GM13977 (cell line): ENCODE measurements at regions not wholly inside any gene's neighbourhood (a gene's known extent, or its start where the extent isn't known, plus 50 kb on each side); places are given as distances from the start of the nearest gene placed in this dataset.

Source experiments
- DNase-seq: peaks from one replicate; pipeline ENCODE4 v3.0.0; 2012; ENCODE audit warnings: low spot score
- in situ Hi-C: fragments of 300-500 bp; cut with MboI; formaldehyde crosslinking; loops from one replicate; pipeline ENCODE4 v1.12.0; 2022; ENCODE audit warnings: low sequenced_read_pairs, low pct_unique_long_range_greater_than_20kb, mixed read lengths, inconsistent platforms; ENCODE audit not compliant: unreplicated experiment
- TF ChIP-seq, protein P1 (sequence below): IDR thresholded peaks from 2 replicates; pipeline ENCODE4 v1.5.1; 2012; ENCODE audit warnings: mild to moderate bottlenecking, control low read depth; ENCODE audit not compliant: insufficient read depth; ENCODE audit errors: extremely low read depth, missing control alignments

DNA sequence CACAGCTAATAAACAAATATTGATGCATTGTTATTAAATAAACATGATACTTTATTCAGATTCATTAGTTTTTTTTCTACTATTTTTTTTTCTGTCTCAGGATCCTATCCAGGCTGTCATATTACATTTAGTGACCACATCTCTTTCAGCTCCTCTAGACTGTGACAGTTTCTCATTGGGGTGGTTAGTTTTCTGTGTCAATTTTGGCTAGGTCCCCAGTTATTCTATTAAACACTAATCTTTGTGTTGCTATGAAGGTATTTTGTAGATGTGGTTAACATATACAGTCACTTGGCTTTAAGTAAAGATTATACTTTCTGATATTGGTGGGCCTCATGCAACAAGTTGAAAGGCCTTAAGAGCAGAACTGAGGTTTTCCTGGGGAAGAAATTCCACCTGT lies 563.0 kb downstream of the LRRC70 start:
- TF ChIP-seq, protein P1, sequence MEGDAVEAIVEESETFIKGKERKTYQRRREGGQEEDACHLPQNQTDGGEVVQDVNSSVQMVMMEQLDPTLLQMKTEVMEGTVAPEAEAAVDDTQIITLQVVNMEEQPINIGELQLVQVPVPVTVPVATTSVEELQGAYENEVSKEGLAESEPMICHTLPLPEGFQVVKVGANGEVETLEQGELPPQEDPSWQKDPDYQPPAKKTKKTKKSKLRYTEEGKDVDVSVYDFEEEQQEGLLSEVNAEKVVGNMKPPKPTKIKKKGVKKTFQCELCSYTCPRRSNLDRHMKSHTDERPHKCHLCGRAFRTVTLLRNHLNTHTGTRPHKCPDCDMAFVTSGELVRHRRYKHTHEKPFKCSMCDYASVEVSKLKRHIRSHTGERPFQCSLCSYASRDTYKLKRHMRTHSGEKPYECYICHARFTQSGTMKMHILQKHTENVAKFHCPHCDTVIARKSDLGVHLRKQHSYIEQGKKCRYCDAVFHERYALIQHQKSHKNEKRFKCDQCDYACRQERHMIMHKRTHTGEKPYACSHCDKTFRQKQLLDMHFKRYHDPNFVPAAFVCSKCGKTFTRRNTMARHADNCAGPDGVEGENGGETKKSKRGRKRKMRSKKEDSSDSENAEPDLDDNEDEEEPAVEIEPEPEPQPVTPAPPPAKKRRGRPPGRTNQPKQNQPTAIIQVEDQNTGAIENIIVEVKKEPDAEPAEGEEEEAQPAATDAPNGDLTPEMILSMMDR, result no peak
- in situ Hi-C loops, result no loop called here
- DNase-seq, result no peak

DNA sequence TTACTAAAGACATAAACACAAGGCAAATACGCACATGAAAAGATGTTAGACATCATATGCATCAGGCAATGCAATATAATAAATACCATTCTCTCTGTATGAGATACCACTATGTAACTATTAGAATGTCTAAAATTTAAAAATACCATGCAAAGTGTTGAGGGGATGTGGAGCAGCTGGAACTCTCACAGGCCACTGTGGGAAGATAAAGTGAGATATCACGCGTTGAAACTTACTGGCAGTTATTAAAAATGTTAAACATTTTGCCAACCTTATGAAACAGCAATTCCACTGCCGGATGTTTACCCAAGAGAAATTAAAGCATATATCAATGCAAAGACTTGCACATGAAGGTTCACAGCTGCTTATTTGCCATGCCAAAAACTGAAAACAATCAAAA lies 556.7 kb downstream of the LRRC70 start:
- in situ Hi-C loops, result no loop called here
- TF ChIP-seq, protein P1, result no peak
- DNase-seq, result no peak

DNA sequence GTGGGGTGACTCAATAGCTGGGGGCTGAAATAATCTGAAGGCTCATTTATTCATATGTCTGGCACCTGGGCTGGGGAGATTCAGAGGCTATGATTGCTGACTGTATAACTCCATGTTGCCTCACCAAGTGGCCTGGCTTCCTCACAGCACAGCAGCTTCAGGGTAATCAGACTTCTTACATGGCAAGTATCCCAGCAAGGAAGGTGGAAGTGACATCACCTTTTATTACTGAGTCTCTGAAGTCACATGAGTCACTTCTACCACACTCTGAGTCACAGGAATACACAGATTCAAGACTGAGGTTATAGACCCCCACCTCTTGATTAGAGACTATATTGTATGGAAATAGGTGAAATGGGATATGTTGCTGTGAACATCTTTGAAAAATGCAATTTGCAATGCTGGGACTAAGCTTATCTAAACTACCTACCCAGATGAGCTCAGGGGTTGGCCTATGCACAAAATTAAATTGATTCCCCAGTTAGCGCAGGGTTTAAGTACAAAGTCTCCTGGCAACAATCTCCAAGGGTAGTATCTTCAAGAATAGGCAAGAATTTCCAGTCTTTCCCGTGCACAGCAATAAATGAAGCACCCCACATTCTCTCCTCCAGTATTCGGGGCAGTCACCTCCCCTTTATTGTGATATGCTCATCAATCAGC lies 553.1 kb downstream of the LRRC70 start:
- TF ChIP-seq, protein P1, result no peak
- DNase-seq, result no peak
- in situ Hi-C loops, result no loop called here

DNA sequence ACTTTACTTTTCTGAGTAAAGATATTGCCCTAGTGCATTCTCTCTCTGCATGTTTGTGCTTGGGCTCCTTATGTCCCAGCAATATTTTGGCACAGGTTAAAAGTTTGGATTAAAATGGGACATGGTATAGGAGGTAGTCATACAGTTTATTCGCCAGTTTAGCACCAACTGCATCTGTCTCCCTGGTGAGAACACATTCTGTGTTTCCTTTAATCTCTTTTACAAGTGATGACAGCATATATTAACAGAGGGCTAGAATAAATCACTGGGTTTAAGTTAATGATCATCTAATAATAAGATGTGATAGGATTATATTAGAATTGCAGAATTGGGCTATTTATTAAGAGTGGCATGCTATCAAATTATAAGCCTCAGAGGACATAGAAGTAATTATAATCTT lies 550.1 kb downstream of the LRRC70 start:
- DNase-seq, result no peak
- TF ChIP-seq, protein P1, result no peak
- in situ Hi-C loops, result no loop called here

DNA sequence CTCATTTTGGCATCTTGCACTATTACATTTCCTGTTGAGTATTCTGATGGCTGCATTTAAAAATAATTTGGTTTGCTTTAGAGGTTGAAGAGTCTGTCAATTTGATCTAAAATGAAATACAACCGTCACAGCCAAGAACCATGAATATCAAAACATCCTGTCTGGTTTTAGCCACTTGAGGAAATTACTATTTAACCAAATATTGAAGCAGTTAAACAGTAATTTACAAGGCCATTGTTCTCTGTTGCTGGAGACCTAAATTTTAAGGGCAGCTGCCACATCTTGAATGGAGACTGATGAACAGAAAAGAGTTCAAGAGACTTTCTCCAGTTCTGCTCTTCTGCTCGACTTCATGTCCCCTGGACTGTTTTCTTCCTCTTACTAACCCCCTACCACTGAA lies 549.4 kb downstream of the LRRC70 start:
- no peak for DNase-seq
- in situ Hi-C loops, result no loop called here
- TF ChIP-seq, protein P1, result no peak

DNA sequence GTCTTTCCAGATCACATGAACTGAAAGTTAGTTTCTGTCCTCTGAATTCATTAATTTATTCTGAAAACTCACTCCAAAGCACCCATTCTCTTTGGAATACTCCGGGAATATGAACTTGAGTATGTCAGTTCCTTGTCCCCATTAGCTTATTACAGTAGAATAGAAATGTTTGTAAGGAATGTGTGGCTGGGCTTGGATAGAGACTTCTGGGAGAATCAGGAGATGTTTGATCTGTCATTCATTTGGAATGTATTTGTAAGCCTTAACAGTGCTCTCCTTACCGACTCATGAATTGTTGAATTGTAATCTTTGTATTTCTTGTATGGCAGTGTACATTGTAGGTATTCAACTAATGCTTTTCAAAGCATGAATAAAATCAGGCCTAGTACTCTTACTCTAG lies 548.4 kb downstream of the LRRC70 start:
- TF ChIP-seq, protein P1, result no peak
- no peak for DNase-seq
- in situ Hi-C loops, result no loop called here
